ENCODE measurements at regions not wholly inside any gene's neighbourhood (a gene's known extent, or its start where the extent isn't known, plus 50 kb on each side); places are given as distances from the start of the nearest gene placed in this dataset.

- DNase-seq (ENCODE audit: low read depth) = no peak
Measured at GRCh38 chr14:71636076-71636475, 296.2 kb upstream of the RGS6 start.

GRCh38 chr14:71636820-71637471, 295.3 kb upstream of the RGS6 start:
- DNase-seq (ENCODE audit: low read depth) = no peak

GRCh38 chr14:71638523-71639196, 293.6 kb upstream of the RGS6 start:
- no peak for DNase-seq (ENCODE audit: low read depth)

- DNase-seq (ENCODE audit: low read depth) = no peak
Measured at GRCh38 chr14:71642715-71643114, 289.5 kb upstream of the RGS6 start.

- peak; percentile 30 for DNase-seq (ENCODE audit: low read depth)
Measured at GRCh38 chr14:71645656-71646055, 286.6 kb upstream of the RGS6 start.

- no peak for DNase-seq (ENCODE audit: low read depth)
Measured at GRCh38 chr14:71646518-71646917, 285.7 kb upstream of the RGS6 start.

- DNase-seq (ENCODE audit: low read depth) = peak; percentile 22
Measured at GRCh38 chr14:71647086-71647784, 285.0 kb upstream of the RGS6 start.

GRCh38 chr14:71648725-71649124, 283.5 kb upstream of the RGS6 start:
- DNase-seq (ENCODE audit: low read depth) = no peak

GRCh38 chr14:71650187-71650755, 282.0 kb upstream of the RGS6 start:
- DNase-seq (ENCODE audit: low read depth) = no peak

GRCh38 chr14:71651228-71651627, 281.0 kb upstream of the RGS6 start:
- peak; percentile 77 for DNase-seq (ENCODE audit: low read depth)

GRCh38 chr14:71652368-71652767, 279.9 kb upstream of the RGS6 start:
- no peak for DNase-seq (ENCODE audit: low read depth)

- no peak for DNase-seq (ENCODE audit: low read depth)
Measured at GRCh38 chr14:71654810-71655209, 277.4 kb upstream of the RGS6 start.

- DNase-seq (ENCODE audit: low read depth) = peak; percentile 40
Measured at GRCh38 chr14:71658261-71658860, 273.9 kb upstream of the RGS6 start.

- DNase-seq (ENCODE audit: low read depth) = peak; percentile 36
Measured at GRCh38 chr14:71659159-71659558, 273.1 kb upstream of the RGS6 start.

- no peak for DNase-seq (ENCODE audit: low read depth)
Measured at GRCh38 chr14:71661441-71661840, 270.8 kb upstream of the RGS6 start.

- no peak for DNase-seq (ENCODE audit: low read depth)
Measured at GRCh38 chr14:71662291-71662790, 269.9 kb upstream of the RGS6 start.

- peak; percentile 73 for DNase-seq (ENCODE audit: low read depth)
Measured at GRCh38 chr14:71665157-71665556, 267.1 kb upstream of the RGS6 start.

GRCh38 chr14:71665781-71666180, 266.4 kb upstream of the RGS6 start:
- no peak for DNase-seq (ENCODE audit: low read depth)

GRCh38 chr14:71666571-71667145, 265.6 kb upstream of the RGS6 start:
- no peak for DNase-seq (ENCODE audit: low read depth)

GRCh38 chr14:71668186-71668912, 263.9 kb upstream of the RGS6 start:
- DNase-seq (ENCODE audit: low read depth) = no peak

- no peak for DNase-seq (ENCODE audit: low read depth)
Measured at GRCh38 chr14:71672596-71672995, 259.6 kb upstream of the RGS6 start.
